ENCODE measurements at regions not wholly inside any gene's neighbourhood (a gene's known extent, or its start where the extent isn't known, plus 50 kb on each side); places are given as distances from the start of the nearest gene placed in this dataset.

- TF ChIP-seq EZH2phosphoT487 (IDR thresholded peaks at IDR 0.05; ENCODE audit: borderline replicate concordance) (no peak), CTCF (conservative IDR thresholded peaks at IDR 0.05; ENCODE audit: low read length) (no peak)
Measured at GRCh38 chr3:6605227-6605626, 255.7 kb upstream of the GRM7 start.

Measured in Loucy (cell line).